GM12874 (cell line): ENCODE measurements at regions not wholly inside any gene's neighbourhood (a gene's known extent, or its start where the extent isn't known, plus 50 kb on each side); places are given as distances from the start of the nearest gene placed in this dataset.

Experiments
- CTCF ChIP-seq: IDR thresholded peaks from 2 replicates; pipeline ENCODE4 v1.5.1; 2011; ENCODE audit warnings: low read depth, mild to moderate bottlenecking, control low read depth, low read length, moderate library complexity; ENCODE audit not compliant: insufficient read depth

- TF ChIP-seq CTCF = no peak
Observed at GRCh38 chr1:108044318-108044717, 79.3 kb upstream of the VAV3 start.

GRCh38 chr1:108043707-108044106 lies 78.7 kb upstream of the VAV3 start:
- TF ChIP-seq CTCF = no peak

GRCh38 chr1:108042610-108043009 lies 77.6 kb upstream of the VAV3 start:
- TF ChIP-seq CTCF = no peak

GRCh38 chr1:108041360-108042142 lies 76.6 kb upstream of the VAV3 start:
- TF ChIP-seq CTCF = no peak

- no peak for TF ChIP-seq CTCF
Observed at GRCh38 chr1:108038653-108039236, 73.8 kb upstream of the VAV3 start.

- TF ChIP-seq CTCF = no peak
Observed at GRCh38 chr1:108036796-108037562, 72.0 kb upstream of the VAV3 start.

GRCh38 chr1:108034396-108034795 lies 69.4 kb upstream of the VAV3 start:
- no peak for TF ChIP-seq CTCF
